ENCODE measurements at regions not wholly inside any gene's neighbourhood (a gene's known extent, or its start where the extent isn't known, plus 50 kb on each side); places are given as distances from the start of the nearest gene placed in this dataset.

DNA sequence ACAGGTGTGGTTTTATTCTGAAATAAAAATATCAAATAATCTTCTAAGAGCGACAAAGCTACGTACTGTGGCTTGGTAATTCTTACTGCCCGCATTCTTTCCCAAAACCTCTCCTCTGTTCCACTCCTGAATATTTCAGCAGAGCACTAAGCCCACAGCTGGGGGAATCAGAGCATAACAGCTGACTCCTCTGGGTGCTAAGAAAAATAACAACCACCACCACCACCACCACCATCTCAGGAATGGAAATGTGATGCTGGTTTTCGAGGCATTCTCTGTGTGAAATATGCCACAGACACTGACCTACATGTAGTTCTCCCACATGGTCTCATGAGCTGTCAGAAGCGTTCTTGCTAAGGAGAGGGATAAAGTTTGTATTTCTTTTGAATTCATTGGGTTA lies 183.7 kb downstream of the BMP4 start:
- H3K27me3 ChIP-seq (ENCODE audit: control insufficient read depth in 1 of 2, insufficient read depth in 1 of 2, low read length in 2 of 2) = no peaks in the 10 kb centered on the region
- no peak overlapping the region for H3K14ac ChIP-seq (ENCODE audit: low read length in 2 of 2)
- H3K4ac ChIP-seq (ENCODE audit: low read depth in 1 of 2, low read length in 2 of 2) = no peak overlapping the region
- peak overlapping the region; percentile 40 for H3K27ac ChIP-seq (ENCODE audit: low read length, poor library complexity, severe bottlenecking)
- WGBS = 98% methylated on average over 3 of the region's 5 CpGs
- H3K9me3 ChIP-seq (ENCODE audit: control insufficient read depth, low read length) = no peaks in the 10 kb centered on the region
- no peak overlapping the region for H3K23ac ChIP-seq (ENCODE audit: low read length in 2 of 2)
- no peak overlapping the region for H3K18ac ChIP-seq (ENCODE audit: low read depth in 1 of 2, low read length in 2 of 2)
- H4K8ac ChIP-seq (ENCODE audit: low read length) = no peak overlapping the region
- no peak overlapping the region for H2AK5ac ChIP-seq (ENCODE audit: low read length, severe bottlenecking)
- no peak overlapping the region for H3K4me3 ChIP-seq (ENCODE audit: insufficient read depth in 1 of 2, low read depth in 1 of 2, low read length in 2 of 2)
- H2BK120ac ChIP-seq (ENCODE audit: low read depth, low read length) = no peak overlapping the region
- no peak overlapping the region for H4K91ac ChIP-seq (ENCODE audit: low read length)
- H3K79me1 ChIP-seq (replicated peaks; ENCODE audit: low read length, poor library complexity, severe bottlenecking) = no peaks in the 10 kb centered on the region
- H2AFZ ChIP-seq (ENCODE audit: low read depth, low read length) = no peak overlapping the region
- H2BK12ac ChIP-seq (ENCODE audit: low read length in 2 of 2) = no peak overlapping the region
- no peak overlapping the region for H2BK5ac ChIP-seq (ENCODE audit: low read depth, low read length, poor library complexity, severe bottlenecking)
- no peak overlapping the region for H3K4me2 ChIP-seq (ENCODE audit: low read length, poor library complexity, severe bottlenecking)
- H3K4me1 ChIP-seq (ENCODE audit: control insufficient read depth, insufficient read depth, low read depth, low read length) = no peaks in the 10 kb centered on the region
- no peak overlapping the region for H2BK15ac ChIP-seq (ENCODE audit: low read depth, poor library complexity, severe bottlenecking)
- H3K9ac ChIP-seq (ENCODE audit: low read length) = no peak overlapping the region
- H3K36me3 ChIP-seq (ENCODE audit: control insufficient read depth in 1 of 2, insufficient read depth in 2 of 2, low read depth in 1 of 2, low read length in 2 of 2) = no peaks in the 10 kb centered on the region
- no peak for DNase-seq

- H3K9ac ChIP-seq (ENCODE audit: low read length) = no peak overlapping the region
- no peak overlapping the region for H3K4me2 ChIP-seq (ENCODE audit: low read length, poor library complexity, severe bottlenecking)
- H2BK12ac ChIP-seq (ENCODE audit: low read length in 2 of 2) = no peak overlapping the region
- no peak overlapping the region for H2BK5ac ChIP-seq (ENCODE audit: low read depth, low read length, poor library complexity, severe bottlenecking)
- H3K27me3 ChIP-seq (ENCODE audit: control insufficient read depth in 1 of 2, insufficient read depth in 1 of 2, low read length in 2 of 2) = no peaks in the 10 kb centered on the region
- H2BK120ac ChIP-seq (ENCODE audit: low read depth, low read length) = no peak overlapping the region
- H3K4ac ChIP-seq (ENCODE audit: low read depth in 1 of 2, low read length in 2 of 2) = no peak overlapping the region
- no peaks in the 10 kb centered on the region for H3K9me3 ChIP-seq (ENCODE audit: control insufficient read depth, low read length)
- no peak overlapping the region for H3K4me3 ChIP-seq (ENCODE audit: insufficient read depth in 1 of 2, low read depth in 1 of 2, low read length in 2 of 2)
- H2BK15ac ChIP-seq (ENCODE audit: low read depth, poor library complexity, severe bottlenecking) = no peak overlapping the region
- H3K79me1 ChIP-seq (replicated peaks; ENCODE audit: low read length, poor library complexity, severe bottlenecking) = no peaks in the 10 kb centered on the region
- no peak overlapping the region for H3K23ac ChIP-seq (ENCODE audit: low read length in 2 of 2)
- no peak overlapping the region for H3K18ac ChIP-seq (ENCODE audit: low read depth in 1 of 2, low read length in 2 of 2)
- no peak overlapping the region for H4K91ac ChIP-seq (ENCODE audit: low read length)
- WGBS = 90% methylated on average over 2 of the region's 2 CpGs
- DNase-seq = no peak
- no peak overlapping the region for H2AK5ac ChIP-seq (ENCODE audit: low read length, severe bottlenecking)
- H2AFZ ChIP-seq (ENCODE audit: low read depth, low read length) = no peak overlapping the region
- H3K27ac ChIP-seq (ENCODE audit: low read length, poor library complexity, severe bottlenecking) = no peak overlapping the region
- H3K14ac ChIP-seq (ENCODE audit: low read length in 2 of 2) = no peak overlapping the region
- H4K8ac ChIP-seq (ENCODE audit: low read length) = no peak overlapping the region
- no peaks in the 10 kb centered on the region for H3K4me1 ChIP-seq (ENCODE audit: control insufficient read depth, insufficient read depth, low read depth, low read length)
- H3K36me3 ChIP-seq (ENCODE audit: control insufficient read depth in 1 of 2, insufficient read depth in 2 of 2, low read depth in 1 of 2, low read length in 2 of 2) = no peaks in the 10 kb centered on the region
These were observed 189.1 kb downstream of the BMP4 start for GRCh38 chr14:53767566-53767965.

GRCh38 chr14:53766601-53767000 lies 190.0 kb downstream of the BMP4 start:
- Histone ChIP-seq H3K23ac (ENCODE audit: low read length in 2 of 2) (no peak overlapping the region), H2BK120ac (ENCODE audit: low read depth, low read length) (no peak overlapping the region), H2BK12ac (ENCODE audit: low read length in 2 of 2) (no peak overlapping the region), H3K18ac (ENCODE audit: low read depth in 1 of 2, low read length in 2 of 2) (no peak overlapping the region), H3K9me3 (ENCODE audit: control insufficient read depth, low read length) (peaks cover 4% of the 10 kb centered on the region), H2BK5ac (ENCODE audit: low read depth, low read length, poor library complexity, severe bottlenecking) (no peak overlapping the region), H3K4me3 (ENCODE audit: insufficient read depth in 1 of 2, low read depth in 1 of 2, low read length in 2 of 2) (no peak overlapping the region), H3K4me1 (ENCODE audit: control insufficient read depth, insufficient read depth, low read depth, low read length) (no peaks in the 10 kb centered on the region), H2BK15ac (ENCODE audit: low read depth, poor library complexity, severe bottlenecking) (no peak overlapping the region), H3K4me2 (ENCODE audit: low read length, poor library complexity, severe bottlenecking) (no peak overlapping the region), H3K27ac (ENCODE audit: low read length, poor library complexity, severe bottlenecking) (no peak overlapping the region), H3K4ac (ENCODE audit: low read depth in 1 of 2, low read length in 2 of 2) (no peak overlapping the region), H3K14ac (ENCODE audit: low read length in 2 of 2) (no peak overlapping the region), H4K91ac (ENCODE audit: low read length) (no peak overlapping the region), H3K79me1 (replicated peaks; ENCODE audit: low read length, poor library complexity, severe bottlenecking) (no peaks in the 10 kb centered on the region), H2AK5ac (ENCODE audit: low read length, severe bottlenecking) (no peak overlapping the region), H3K27me3 (ENCODE audit: control insufficient read depth in 1 of 2, insufficient read depth in 1 of 2, low read length in 2 of 2) (no peaks in the 10 kb centered on the region), H3K9ac (ENCODE audit: low read length) (no peak overlapping the region), H4K8ac (ENCODE audit: low read length) (no peak overlapping the region), H3K36me3 (ENCODE audit: control insufficient read depth in 1 of 2, insufficient read depth in 2 of 2, low read depth in 1 of 2, low read length in 2 of 2) (no peaks in the 10 kb centered on the region), H2AFZ (ENCODE audit: low read depth, low read length) (no peak overlapping the region)
- no peak for DNase-seq

DNA sequence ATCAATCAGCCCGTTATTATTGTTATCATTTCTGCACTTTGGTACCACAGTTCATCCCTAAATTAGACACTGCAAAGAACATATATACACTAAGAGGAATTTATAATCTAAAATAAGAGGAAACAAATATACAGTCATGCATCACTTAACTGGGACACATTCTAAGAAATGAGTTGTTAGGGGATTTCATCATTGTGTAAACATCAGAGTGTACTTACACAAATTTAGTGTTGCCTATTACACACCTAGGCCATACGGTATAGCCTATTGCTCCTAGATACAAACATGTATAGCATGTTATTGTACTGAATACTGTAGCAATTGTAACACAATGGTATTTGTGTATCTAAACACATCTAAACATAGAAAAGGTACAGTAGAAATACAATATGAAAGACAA lies 190.5 kb downstream of the BMP4 start:
- H3K18ac ChIP-seq (ENCODE audit: low read depth in 1 of 2, low read length in 2 of 2) = no peak overlapping the region

More for the DNA sequence above, 190.5 kb downstream of the BMP4 start:
- no peak overlapping the region for H2AFZ ChIP-seq (ENCODE audit: low read depth, low read length)
- DNase-seq = no peak
- H3K27ac ChIP-seq (ENCODE audit: low read length, poor library complexity, severe bottlenecking) = no peak overlapping the region
- no peak overlapping the region for H4K8ac ChIP-seq (ENCODE audit: low read length)
- no peak overlapping the region for H4K91ac ChIP-seq (ENCODE audit: low read length)
- H2BK120ac ChIP-seq (ENCODE audit: low read depth, low read length) = no peak overlapping the region
- no peak overlapping the region for H2BK15ac ChIP-seq (ENCODE audit: low read depth, poor library complexity, severe bottlenecking)
- no peaks in the 10 kb centered on the region for H3K79me1 ChIP-seq (replicated peaks; ENCODE audit: low read length, poor library complexity, severe bottlenecking)
- no peak overlapping the region for H2BK12ac ChIP-seq (ENCODE audit: low read length in 2 of 2)
- H3K14ac ChIP-seq (ENCODE audit: low read length in 2 of 2) = no peak overlapping the region
- no peak overlapping the region for H3K9ac ChIP-seq (ENCODE audit: low read length)
- no peak overlapping the region for H3K23ac ChIP-seq (ENCODE audit: low read length in 2 of 2)
- no peak overlapping the region for H3K4me3 ChIP-seq (ENCODE audit: insufficient read depth in 1 of 2, low read depth in 1 of 2, low read length in 2 of 2)
- H3K36me3 ChIP-seq (ENCODE audit: control insufficient read depth in 1 of 2, insufficient read depth in 2 of 2, low read depth in 1 of 2, low read length in 2 of 2) = no peaks in the 10 kb centered on the region
- no peaks in the 10 kb centered on the region for H3K27me3 ChIP-seq (ENCODE audit: control insufficient read depth in 1 of 2, insufficient read depth in 1 of 2, low read length in 2 of 2)
- H3K4me1 ChIP-seq (ENCODE audit: control insufficient read depth, insufficient read depth, low read depth, low read length) = no peaks in the 10 kb centered on the region
- no peak overlapping the region for H2BK5ac ChIP-seq (ENCODE audit: low read depth, low read length, poor library complexity, severe bottlenecking)
- peaks cover 4% of the 10 kb centered on the region for H3K9me3 ChIP-seq (ENCODE audit: control insufficient read depth, low read length)
- WGBS = no CpG with 5 or more reads among the region's 2 CpGs
- no peak overlapping the region for H3K4ac ChIP-seq (ENCODE audit: low read depth in 1 of 2, low read length in 2 of 2)
- H3K4me2 ChIP-seq (ENCODE audit: low read length, poor library complexity, severe bottlenecking) = no peak overlapping the region
- H2AK5ac ChIP-seq (ENCODE audit: low read length, severe bottlenecking) = no peak overlapping the region
